ENCODE measurements at regions not wholly inside any gene's neighbourhood (a gene's known extent, or its start where the extent isn't known, plus 50 kb on each side); places are given as distances from the start of the nearest gene placed in this dataset.

DNA sequence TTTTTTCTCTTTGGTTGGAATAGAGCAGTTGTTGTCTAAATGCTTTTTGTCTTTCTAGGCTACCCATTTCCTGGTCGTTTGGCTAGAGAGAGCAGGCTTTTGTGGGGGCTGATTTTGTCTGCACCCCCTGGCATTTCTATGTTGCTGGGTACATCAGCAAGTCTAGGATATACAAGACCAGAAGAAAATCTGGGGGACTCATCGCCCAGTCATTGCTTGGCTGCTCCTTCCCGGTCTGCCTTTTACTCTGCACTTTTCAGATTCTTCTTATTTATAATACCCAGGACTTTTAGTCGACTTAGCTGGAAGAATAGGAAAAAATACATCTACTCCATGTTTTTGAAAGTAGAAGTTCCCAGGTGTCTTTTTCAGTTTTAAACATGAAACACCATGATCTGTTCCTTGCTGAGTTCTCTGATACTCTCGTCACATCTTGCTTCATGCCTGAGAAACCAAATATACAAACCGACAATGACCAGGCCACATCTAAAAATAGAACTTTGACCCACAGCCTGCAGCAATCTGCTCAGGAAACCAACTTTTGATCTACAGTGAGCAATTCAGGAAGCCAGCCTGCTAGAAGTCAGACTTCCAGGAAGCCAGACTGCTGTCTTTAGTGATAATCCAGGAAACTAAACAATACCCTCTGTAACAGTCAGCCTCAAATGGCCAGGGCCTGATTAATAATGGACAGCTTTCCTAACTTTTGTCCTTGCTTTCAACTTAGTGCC lies 163.8 kb upstream of the MEX3C start:
- H3K9me3 Mint-ChIP-seq: peaks cover 0 to 7% (median 2%) of the 10 kb centered on the region in 7 donors
- Histone ChIP-seq H3K27me3 (ENCODE audit: control insufficient read depth in 2 of 2, insufficient read depth in 2 of 2, low read length in 2 of 2) (no peaks in the 10 kb centered on the region), H2AFZ (ENCODE audit: insufficient read depth, low read depth, low read length, poor library complexity, severe bottlenecking) (no peak overlapping the region), H3K27ac (ENCODE audit: low read depth in 1 of 2, low read length in 2 of 2) (no peak overlapping the region), H3K4me1 (ENCODE audit: control insufficient read depth in 1 of 2, insufficient read depth in 2 of 2, low read length in 2 of 2) (peaks cover 0 to 10% of the 10 kb centered on the region in 2 donors), H3K9ac (ENCODE audit: insufficient read depth, low read length, poor library complexity, severe bottlenecking) (no peak overlapping the region), H3K4me2 (replicated peaks; ENCODE audit: extremely low read depth, low read length, poor library complexity, severe bottlenecking) (no peak overlapping the region), H3K9me3 (replicated peaks in 1 of 2; ENCODE audit: control insufficient read depth in 1 of 2, insufficient read depth in 1 of 2, low read length in 2 of 2) (no peaks in the 10 kb centered on the region), H4K20me1 (ENCODE audit: insufficient read depth, low read length) (no peaks in the 10 kb centered on the region), H3K79me2 (ENCODE audit: insufficient read depth, low read length) (no peaks in the 10 kb centered on the region), H3K36me3 (replicated peaks in 1 of 2; ENCODE audit: control insufficient read depth in 1 of 2, insufficient read depth in 2 of 2, low read length in 2 of 2) (no peaks in the 10 kb centered on the region), H3K4me3 (replicated peaks in 1 of 3; ENCODE audit: low read depth in 2 of 3, low read length in 3 of 3) (no peak overlapping the region)
- no peak for DNase-seq
- H3K36me3 Mint-ChIP-seq: no peaks in the 10 kb centered on the region
- H3K4me1 Mint-ChIP-seq: peaks cover 11% of the 10 kb centered on the region
- no peak overlapping the region for H3K27ac Mint-ChIP-seq
- 13% methylated on average over 3 of the region's 6 CpGs for WGBS (ENCODE audit: insufficient coverage)
- no peak overlapping the region for H3K4me3 Mint-ChIP-seq
- H3K27me3 Mint-ChIP-seq (ENCODE audit: low read depth in 3 of 3): peaks cover 3 to 6% (median 5%) of the 10 kb centered on the region in 3 donors
- intact Hi-C loops (cut with micrococcal nuclease): no loop called here
- TF ChIP-seq, protein P1, sequence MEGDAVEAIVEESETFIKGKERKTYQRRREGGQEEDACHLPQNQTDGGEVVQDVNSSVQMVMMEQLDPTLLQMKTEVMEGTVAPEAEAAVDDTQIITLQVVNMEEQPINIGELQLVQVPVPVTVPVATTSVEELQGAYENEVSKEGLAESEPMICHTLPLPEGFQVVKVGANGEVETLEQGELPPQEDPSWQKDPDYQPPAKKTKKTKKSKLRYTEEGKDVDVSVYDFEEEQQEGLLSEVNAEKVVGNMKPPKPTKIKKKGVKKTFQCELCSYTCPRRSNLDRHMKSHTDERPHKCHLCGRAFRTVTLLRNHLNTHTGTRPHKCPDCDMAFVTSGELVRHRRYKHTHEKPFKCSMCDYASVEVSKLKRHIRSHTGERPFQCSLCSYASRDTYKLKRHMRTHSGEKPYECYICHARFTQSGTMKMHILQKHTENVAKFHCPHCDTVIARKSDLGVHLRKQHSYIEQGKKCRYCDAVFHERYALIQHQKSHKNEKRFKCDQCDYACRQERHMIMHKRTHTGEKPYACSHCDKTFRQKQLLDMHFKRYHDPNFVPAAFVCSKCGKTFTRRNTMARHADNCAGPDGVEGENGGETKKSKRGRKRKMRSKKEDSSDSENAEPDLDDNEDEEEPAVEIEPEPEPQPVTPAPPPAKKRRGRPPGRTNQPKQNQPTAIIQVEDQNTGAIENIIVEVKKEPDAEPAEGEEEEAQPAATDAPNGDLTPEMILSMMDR (IDR thresholded peaks at IDR 0.05): no peak

GRCh38 chr18:51363384-51363783 lies 165.9 kb upstream of the MEX3C start:
- no peak overlapping the region for H3K9ac ChIP-seq (ENCODE audit: insufficient read depth, low read length, poor library complexity, severe bottlenecking)
- no CpG with 5 or more reads among the region's 1 CpG for WGBS (ENCODE audit: insufficient coverage)
- no peaks in the 10 kb centered on the region for H3K36me3 ChIP-seq (replicated peaks in 1 of 2; ENCODE audit: control insufficient read depth in 1 of 2, insufficient read depth in 2 of 2, low read length in 2 of 2)
- H3K27me3 Mint-ChIP-seq (ENCODE audit: low read depth in 3 of 3): peaks cover 2 to 5% (median 2%) of the 10 kb centered on the region in 3 donors
- no peak overlapping the region for H3K4me2 ChIP-seq (replicated peaks; ENCODE audit: extremely low read depth, low read length, poor library complexity, severe bottlenecking)
- H3K79me2 ChIP-seq (ENCODE audit: insufficient read depth, low read length): no peaks in the 10 kb centered on the region
- H3K36me3 Mint-ChIP-seq: no peaks in the 10 kb centered on the region
- H4K20me1 ChIP-seq (ENCODE audit: insufficient read depth, low read length): no peaks in the 10 kb centered on the region
- H3K4me3 ChIP-seq (replicated peaks in 1 of 3; ENCODE audit: low read depth in 2 of 3, low read length in 3 of 3): no peak overlapping the region
- H3K9me3 Mint-ChIP-seq: peaks cover 0 to 7% (median 2%) of the 10 kb centered on the region in 7 donors
- no peak overlapping the region for H3K4me3 Mint-ChIP-seq
- no peak for DNase-seq
- no peaks in the 10 kb centered on the region for H3K9me3 ChIP-seq (replicated peaks in 1 of 2; ENCODE audit: control insufficient read depth in 1 of 2, insufficient read depth in 1 of 2, low read length in 2 of 2)
- H3K27ac ChIP-seq (ENCODE audit: low read depth in 1 of 2, low read length in 2 of 2): no peak overlapping the region
- TF ChIP-seq, protein P1 (IDR thresholded peaks at IDR 0.05): no peak
- H3K27ac Mint-ChIP-seq: no peak overlapping the region
- H3K4me1 Mint-ChIP-seq: peaks cover 11% of the 10 kb centered on the region
- no peaks in the 10 kb centered on the region for H3K27me3 ChIP-seq (ENCODE audit: control insufficient read depth in 2 of 2, insufficient read depth in 2 of 2, low read length in 2 of 2)
- H2AFZ ChIP-seq (ENCODE audit: insufficient read depth, low read depth, low read length, poor library complexity, severe bottlenecking): no peak overlapping the region
- intact Hi-C loops (cut with micrococcal nuclease): no loop called here
- H3K4me1 ChIP-seq (ENCODE audit: control insufficient read depth in 1 of 2, insufficient read depth in 2 of 2, low read length in 2 of 2): peaks cover 0 to 10% of the 10 kb centered on the region in 2 donors

Data from CD14-positive monocyte (primary cell).